Prostate gland (tissue), 2 donors: ENCODE measurements at regions not wholly inside any gene's neighbourhood (a gene's known extent, or its start where the extent isn't known, plus 50 kb on each side); places are given as distances from the start of the nearest gene placed in this dataset.

Experiments
- POLR2A ChIP-seq: fragments of 450-650 bp; IDR thresholded peaks from one replicate; pipeline ENCODE4 v1.6.1; 2016; ENCODE audit warnings: antibody characterized with exemption, mild to moderate bottlenecking
- TF ChIP-seq, protein P1 (sequence below), 4 experiments: fragments of 200-600 bp in 2 of 4; fragments of 450-650 bp in 2 of 4; sonication (generic) in 2 of 4; IDR thresholded peaks; 1 replicate in 3 of 4; 2 replicates in 1 of 4; pipeline ENCODE4 v1.5.1; 2016 to 2019; ENCODE audit warnings: antibody characterized with exemption in 4 of 4, mild to moderate bottlenecking in 2 of 4, moderate library complexity in 2 of 4

DNA sequence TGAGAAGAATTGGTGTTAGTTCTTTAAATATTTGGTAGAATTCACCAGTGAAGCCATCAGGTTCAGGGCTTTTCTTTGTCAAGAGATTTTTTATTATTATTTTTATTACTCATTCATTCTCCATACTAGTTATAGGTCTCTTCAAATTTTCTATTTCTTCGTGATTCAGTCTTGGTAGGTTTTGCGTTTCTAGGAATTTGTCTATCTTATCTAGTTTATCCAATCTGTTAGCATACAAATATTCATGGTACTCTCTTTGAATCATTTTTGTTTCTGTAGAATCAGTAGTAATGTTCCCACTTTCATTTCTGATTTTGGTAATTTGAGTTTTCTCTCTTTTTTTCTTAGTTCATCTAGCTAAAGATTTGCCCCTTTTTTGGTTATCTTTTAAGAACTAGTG lies 52.3 kb upstream of the PRDM1 start:
- TF ChIP-seq POLR2A = no peak
- TF ChIP-seq, protein P1, sequence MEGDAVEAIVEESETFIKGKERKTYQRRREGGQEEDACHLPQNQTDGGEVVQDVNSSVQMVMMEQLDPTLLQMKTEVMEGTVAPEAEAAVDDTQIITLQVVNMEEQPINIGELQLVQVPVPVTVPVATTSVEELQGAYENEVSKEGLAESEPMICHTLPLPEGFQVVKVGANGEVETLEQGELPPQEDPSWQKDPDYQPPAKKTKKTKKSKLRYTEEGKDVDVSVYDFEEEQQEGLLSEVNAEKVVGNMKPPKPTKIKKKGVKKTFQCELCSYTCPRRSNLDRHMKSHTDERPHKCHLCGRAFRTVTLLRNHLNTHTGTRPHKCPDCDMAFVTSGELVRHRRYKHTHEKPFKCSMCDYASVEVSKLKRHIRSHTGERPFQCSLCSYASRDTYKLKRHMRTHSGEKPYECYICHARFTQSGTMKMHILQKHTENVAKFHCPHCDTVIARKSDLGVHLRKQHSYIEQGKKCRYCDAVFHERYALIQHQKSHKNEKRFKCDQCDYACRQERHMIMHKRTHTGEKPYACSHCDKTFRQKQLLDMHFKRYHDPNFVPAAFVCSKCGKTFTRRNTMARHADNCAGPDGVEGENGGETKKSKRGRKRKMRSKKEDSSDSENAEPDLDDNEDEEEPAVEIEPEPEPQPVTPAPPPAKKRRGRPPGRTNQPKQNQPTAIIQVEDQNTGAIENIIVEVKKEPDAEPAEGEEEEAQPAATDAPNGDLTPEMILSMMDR (IDR thresholded peaks at IDR 0.05) = no peak
